HFFc6 (cell line): ENCODE measurements at regions not wholly inside any gene's neighbourhood (a gene's known extent, or its start where the extent isn't known, plus 50 kb on each side); places are given as distances from the start of the nearest gene placed in this dataset.

ENCODE experiments used
- DNase-seq: peaks from one replicate; pipeline ENCODE4 v3.0.0-alpha.2; 2018
- H3K27ac Mint-ChIP-seq: 2 replicates; pipeline ENCODE4 v1.8.0; 2020; ENCODE audit warnings: mild to moderate bottlenecking, mixed read lengths
- H3K27me3 Mint-ChIP-seq: 2 replicates; pipeline ENCODE4 v1.8.0; 2021; ENCODE audit warnings: mild to moderate bottlenecking, moderate library complexity, mixed read lengths; ENCODE audit not compliant: insufficient read depth
- H3K36me3 Mint-ChIP-seq: 2 replicates; pipeline ENCODE4 v1.8.0; 2021; ENCODE audit warnings: low read depth, mixed read lengths
- H3K4me1 Mint-ChIP-seq: 2 replicates; pipeline ENCODE4 v1.8.0; 2020; ENCODE audit warnings: low read depth, mixed read lengths
- H3K4me3 Mint-ChIP-seq: 2 replicates; pipeline ENCODE4 v1.8.0; 2020; ENCODE audit warnings: mild to moderate bottlenecking, moderate library complexity, mixed read lengths
- H3K9me3 Mint-ChIP-seq: 2 replicates; pipeline ENCODE4 v1.8.0; 2020; ENCODE audit warnings: mild to moderate bottlenecking, mixed read lengths
- TF ChIP-seq, protein P1 (sequence below): fragments of 200-600 bp; sonication (generic); IDR thresholded peaks from 2 replicates; pipeline ENCODE4 v1.5.0; 2021; ENCODE audit warnings: antibody characterized with exemption, mild to moderate bottlenecking

DNA sequence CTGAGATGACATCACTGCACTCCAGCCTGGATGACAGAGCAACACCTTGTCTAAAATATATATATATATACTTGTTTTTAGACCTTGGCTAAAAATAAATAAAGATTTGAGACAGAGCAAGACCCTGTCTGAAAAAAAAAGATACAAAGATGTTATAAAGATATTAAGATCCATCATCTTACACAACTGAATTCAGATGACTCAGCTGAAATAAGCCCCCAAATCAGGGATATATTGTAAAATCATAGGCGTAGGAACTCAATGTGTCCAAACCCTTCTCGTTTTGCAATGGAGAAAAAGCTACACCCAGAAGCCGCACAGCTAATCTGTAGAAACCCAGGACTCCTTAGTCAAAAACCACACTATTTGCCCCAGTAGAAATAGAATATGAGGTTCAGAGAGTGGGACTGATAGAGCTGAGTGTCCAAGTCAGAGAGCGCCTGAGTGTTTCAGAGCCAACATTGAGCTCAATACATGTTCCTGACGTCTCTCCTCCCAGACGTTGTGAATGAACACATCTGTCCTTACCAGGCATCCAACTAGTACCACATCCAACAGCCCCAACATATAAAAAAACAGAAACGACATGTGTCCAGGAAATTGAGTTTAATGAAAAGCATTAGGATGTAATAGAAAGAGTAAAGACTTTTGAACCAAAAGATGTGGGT, 207.9 kb upstream of the BLID start:
- Mint-ChIP-seq H3K27me3 (peaks cover 27% of the 10 kb centered on the region), H3K4me1 (no peaks in the 10 kb centered on the region), H3K9me3 (no peaks in the 10 kb centered on the region), H3K27ac (no peak overlapping the region), H3K4me3 (no peak overlapping the region), H3K36me3 (no peaks in the 10 kb centered on the region)
- DNase-seq, result no peak
- TF ChIP-seq, protein P1, sequence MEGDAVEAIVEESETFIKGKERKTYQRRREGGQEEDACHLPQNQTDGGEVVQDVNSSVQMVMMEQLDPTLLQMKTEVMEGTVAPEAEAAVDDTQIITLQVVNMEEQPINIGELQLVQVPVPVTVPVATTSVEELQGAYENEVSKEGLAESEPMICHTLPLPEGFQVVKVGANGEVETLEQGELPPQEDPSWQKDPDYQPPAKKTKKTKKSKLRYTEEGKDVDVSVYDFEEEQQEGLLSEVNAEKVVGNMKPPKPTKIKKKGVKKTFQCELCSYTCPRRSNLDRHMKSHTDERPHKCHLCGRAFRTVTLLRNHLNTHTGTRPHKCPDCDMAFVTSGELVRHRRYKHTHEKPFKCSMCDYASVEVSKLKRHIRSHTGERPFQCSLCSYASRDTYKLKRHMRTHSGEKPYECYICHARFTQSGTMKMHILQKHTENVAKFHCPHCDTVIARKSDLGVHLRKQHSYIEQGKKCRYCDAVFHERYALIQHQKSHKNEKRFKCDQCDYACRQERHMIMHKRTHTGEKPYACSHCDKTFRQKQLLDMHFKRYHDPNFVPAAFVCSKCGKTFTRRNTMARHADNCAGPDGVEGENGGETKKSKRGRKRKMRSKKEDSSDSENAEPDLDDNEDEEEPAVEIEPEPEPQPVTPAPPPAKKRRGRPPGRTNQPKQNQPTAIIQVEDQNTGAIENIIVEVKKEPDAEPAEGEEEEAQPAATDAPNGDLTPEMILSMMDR, result no peak

DNA sequence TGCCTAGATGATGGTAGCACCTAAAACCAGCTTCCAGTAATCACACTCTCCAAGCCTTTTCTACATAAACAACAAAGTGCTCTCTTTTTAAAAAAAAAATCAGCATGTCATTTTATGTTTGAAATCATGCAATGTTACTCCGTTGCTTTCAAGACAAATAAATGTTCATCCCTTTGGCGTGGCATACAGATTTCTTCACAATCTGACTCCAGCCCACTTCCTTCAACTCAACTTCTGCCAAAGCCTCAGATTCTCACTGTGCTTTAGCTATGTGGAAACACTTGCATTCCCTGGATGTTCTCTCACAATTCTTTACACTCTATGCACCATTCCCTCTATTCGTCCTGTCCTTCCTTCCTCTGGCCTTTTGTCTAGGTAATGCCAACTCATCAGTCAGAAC, 206.3 kb upstream of the BLID start:
- Mint-ChIP-seq H3K36me3 (no peaks in the 10 kb centered on the region), H3K4me3 (no peak overlapping the region), H3K9me3 (no peaks in the 10 kb centered on the region), H3K4me1 (no peaks in the 10 kb centered on the region), H3K27me3 (peaks cover 33% of the 10 kb centered on the region), H3K27ac (no peak overlapping the region)
- DNase-seq, result no peak
- TF ChIP-seq, protein P1, result no peak

GRCh38 chr11:122320671-122321070, 204.7 kb upstream of the BLID start:
- no peak for DNase-seq
- no peak overlapping the region for H3K4me3 Mint-ChIP-seq
- TF ChIP-seq, protein P1, result no peak
- no peaks in the 10 kb centered on the region for H3K36me3 Mint-ChIP-seq
- H3K27ac Mint-ChIP-seq, result no peak overlapping the region
- peaks cover 33% of the 10 kb centered on the region for H3K27me3 Mint-ChIP-seq
- no peaks in the 10 kb centered on the region for H3K9me3 Mint-ChIP-seq
- H3K4me1 Mint-ChIP-seq, result no peaks in the 10 kb centered on the region

DNA sequence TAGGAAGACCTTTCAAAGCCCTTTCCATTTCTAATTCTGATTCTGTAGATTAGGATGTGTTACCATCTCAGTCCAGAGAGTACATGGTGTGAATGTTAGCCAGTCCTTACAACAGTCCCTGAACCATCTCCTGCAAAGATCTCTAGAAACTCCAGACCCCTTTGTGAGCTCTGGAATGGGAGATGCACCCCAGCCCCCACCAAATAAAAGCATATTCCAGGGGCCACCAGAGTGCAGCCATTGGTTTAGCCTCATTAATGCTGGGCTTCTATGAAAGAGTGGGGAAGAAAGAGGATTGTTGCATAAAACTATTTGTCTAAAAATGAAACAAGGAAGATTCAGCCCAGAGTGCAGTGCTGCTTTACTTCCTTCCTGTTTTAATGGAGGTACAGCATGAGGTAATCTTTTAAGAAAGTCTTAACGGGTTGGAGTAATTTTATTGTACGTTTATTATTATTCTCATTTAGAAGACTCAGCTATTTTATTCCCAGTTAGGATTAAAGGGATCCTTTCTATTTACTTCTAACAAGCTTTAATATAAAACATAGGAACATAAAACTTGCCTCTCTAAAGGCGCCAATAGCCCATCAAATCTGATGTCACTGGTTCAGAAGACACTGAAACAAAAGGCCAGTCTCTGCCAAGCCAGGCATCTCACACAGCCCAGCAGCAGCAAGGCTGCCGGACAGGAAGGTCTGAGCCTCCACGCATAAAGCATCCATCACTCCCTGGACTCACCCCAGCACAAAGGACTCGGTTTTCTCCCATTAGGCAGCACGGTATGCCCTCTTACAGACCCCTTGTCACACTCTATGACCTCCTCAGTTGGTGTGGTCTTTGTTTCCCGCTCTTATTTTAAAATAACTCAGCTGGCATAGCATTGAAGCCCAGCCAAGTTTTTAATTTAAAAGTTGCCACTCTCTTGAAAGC, 203.9 kb upstream of the BLID start:
- H3K4me1 Mint-ChIP-seq, result no peaks in the 10 kb centered on the region
- H3K4me3 Mint-ChIP-seq, result no peak overlapping the region
- no peaks in the 10 kb centered on the region for H3K9me3 Mint-ChIP-seq
- no peak for DNase-seq
- H3K36me3 Mint-ChIP-seq, result no peaks in the 10 kb centered on the region
- TF ChIP-seq, protein P1, result no peak
- H3K27me3 Mint-ChIP-seq, result peaks cover 33% of the 10 kb centered on the region
- H3K27ac Mint-ChIP-seq, result no peak overlapping the region

GRCh38 chr11:122319085-122319484, 203.1 kb upstream of the BLID start:
- Mint-ChIP-seq H3K36me3 (no peaks in the 10 kb centered on the region), H3K27me3 (peaks cover 33% of the 10 kb centered on the region), H3K4me1 (no peaks in the 10 kb centered on the region), H3K9me3 (no peaks in the 10 kb centered on the region), H3K27ac (no peak overlapping the region), H3K4me3 (no peak overlapping the region)
- no peak for DNase-seq
- TF ChIP-seq, protein P1, result no peak
